ENCODE measurements at regions not wholly inside any gene's neighbourhood (a gene's known extent, or its start where the extent isn't known, plus 50 kb on each side); places are given as distances from the start of the nearest gene placed in this dataset.

DNA sequence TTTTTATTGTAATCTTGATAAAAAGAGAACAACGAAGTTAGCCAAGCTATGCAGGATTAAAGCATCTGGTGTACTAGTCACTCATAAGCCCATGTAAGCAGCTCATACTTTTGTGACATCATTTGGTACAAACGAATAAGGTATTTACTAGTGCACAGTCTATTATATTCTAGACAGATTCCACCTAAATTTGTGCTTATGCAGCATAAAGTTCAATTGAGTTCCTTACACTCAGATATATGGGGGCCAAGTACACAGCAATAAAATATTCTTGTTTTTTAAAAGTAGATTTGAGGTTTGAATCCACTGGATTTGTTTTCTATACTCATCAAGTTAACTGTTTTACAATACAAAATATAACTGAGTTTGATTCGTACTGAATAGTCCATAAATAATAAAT is 1621.2 kb downstream of the MAT2B start:
- in situ Hi-C loops (cut with MboI), result no loop called here
- FAIRE-seq, result no peak
- Histone ChIP-seq H3K9me3 (replicated peaks; ENCODE audit: control insufficient read depth, insufficient read depth, low read length) (no peaks in the 10 kb centered on the region), H3K4me1 (ENCODE audit: control insufficient read depth, insufficient read depth, low read length) (no peaks in the 10 kb centered on the region), H3K4me2 (ENCODE audit: control insufficient read depth, insufficient read depth) (no peak overlapping the region), H3K27me3 (replicated peaks in 1 of 2; ENCODE audit: control insufficient read depth in 2 of 2, insufficient read depth in 2 of 2, low read length in 1 of 2) (no peaks in the 10 kb centered on the region), H3K27ac (ENCODE audit: control insufficient read depth, insufficient read depth) (no peak overlapping the region), H4K20me1 (ENCODE audit: control insufficient read depth, insufficient read depth) (no peaks in the 10 kb centered on the region), H3K4me3 (no peak overlapping the region), H3K9ac (ENCODE audit: control insufficient read depth, insufficient read depth, low read length) (no peak overlapping the region), H3K36me3 (ENCODE audit: control insufficient read depth in 2 of 2, insufficient read depth in 2 of 2, low read length in 1 of 2) (no peaks in the 10 kb centered on the region), H2AFZ (ENCODE audit: control insufficient read depth, low read depth, low read length) (no peak overlapping the region), H3K79me2 (ENCODE audit: control insufficient read depth, insufficient read depth, low read length) (no peaks in the 10 kb centered on the region)
- ChIA-PET POLR2A (no interaction called here), RAD21 (ENCODE audit: unreplicated experiment) (interaction anchor here (1.3 to 2.5 kb wide), 3 partner anchors 13 to 23 kb away, joined by 3 to 9 read pairs (median 4); no protein-coding TSS in a partner anchor), SMC1A (ENCODE audit: uncharacterized antibody, unreplicated experiment) (interaction anchor here (1.0 to 4.8 kb wide), 4 partner anchors 13 to 168 kb away, joined by 3 to 40 read pairs (median 4); no protein-coding TSS in a partner anchor), CTCF (interaction anchor here (1.6 to 1.9 kb wide), 2 partner anchors 14 to 36 kb away, joined by 3 to 4 read pairs; no protein-coding TSS in a partner anchor)
- intact Hi-C loops (cut with micrococcal nuclease; ENCODE audit: unreplicated experiment), result no loop called here
- ATAC-seq, result no peak
- no peak for TF ChIP-seq EED (IDR thresholded peaks at IDR 0.05; ENCODE audit: low read depth)
- no peak for TF ChIP-seq HDAC2 (IDR thresholded peaks at IDR 0.05)
- TF ChIP-seq, protein P1, sequence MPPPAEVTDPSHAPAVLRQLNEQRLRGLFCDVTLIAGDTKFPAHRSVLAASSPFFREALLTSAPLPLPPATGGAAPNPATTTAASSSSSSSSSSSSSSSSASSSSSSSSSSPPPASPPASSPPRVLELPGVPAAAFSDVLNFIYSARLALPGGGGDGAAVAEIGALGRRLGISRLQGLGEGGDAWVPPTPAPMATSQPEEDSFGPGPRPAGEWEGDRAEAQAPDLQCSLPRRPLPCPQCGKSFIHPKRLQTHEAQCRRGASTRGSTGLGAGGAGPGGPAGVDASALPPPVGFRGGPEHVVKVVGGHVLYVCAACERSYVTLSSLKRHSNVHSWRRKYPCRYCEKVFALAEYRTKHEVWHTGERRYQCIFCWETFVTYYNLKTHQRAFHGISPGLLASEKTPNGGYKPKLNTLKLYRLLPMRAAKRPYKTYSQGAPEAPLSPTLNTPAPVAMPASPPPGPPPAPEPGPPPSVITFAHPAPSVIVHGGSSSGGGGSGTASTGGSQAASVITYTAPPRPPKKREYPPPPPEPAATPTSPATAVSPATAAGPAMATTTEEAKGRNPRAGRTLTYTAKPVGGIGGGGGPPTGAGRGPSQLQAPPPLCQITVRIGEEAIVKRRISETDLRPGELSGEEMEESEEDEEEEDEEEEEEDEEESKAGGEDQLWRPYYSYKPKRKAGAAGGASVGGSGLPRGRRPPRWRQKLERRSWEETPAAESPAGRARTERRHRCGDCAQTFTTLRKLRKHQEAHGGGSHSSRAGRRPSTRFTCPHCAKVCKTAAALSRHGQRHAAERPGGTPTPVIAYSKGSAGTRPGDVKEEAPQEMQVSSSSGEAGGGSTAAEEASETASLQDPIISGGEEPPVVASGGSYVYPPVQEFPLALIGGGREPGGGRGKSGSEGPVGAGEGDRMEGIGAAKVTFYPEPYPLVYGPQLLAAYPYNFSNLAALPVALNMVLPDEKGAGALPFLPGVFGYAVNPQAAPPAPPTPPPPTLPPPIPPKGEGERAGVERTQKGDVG (CRISPR knock-in tag; IDR thresholded peaks at IDR 0.05), result no peak
- TF ChIP-seq NR2C1 (IDR thresholded peaks at IDR 0.05), result no peak
- TF ChIP-seq, protein P2, sequence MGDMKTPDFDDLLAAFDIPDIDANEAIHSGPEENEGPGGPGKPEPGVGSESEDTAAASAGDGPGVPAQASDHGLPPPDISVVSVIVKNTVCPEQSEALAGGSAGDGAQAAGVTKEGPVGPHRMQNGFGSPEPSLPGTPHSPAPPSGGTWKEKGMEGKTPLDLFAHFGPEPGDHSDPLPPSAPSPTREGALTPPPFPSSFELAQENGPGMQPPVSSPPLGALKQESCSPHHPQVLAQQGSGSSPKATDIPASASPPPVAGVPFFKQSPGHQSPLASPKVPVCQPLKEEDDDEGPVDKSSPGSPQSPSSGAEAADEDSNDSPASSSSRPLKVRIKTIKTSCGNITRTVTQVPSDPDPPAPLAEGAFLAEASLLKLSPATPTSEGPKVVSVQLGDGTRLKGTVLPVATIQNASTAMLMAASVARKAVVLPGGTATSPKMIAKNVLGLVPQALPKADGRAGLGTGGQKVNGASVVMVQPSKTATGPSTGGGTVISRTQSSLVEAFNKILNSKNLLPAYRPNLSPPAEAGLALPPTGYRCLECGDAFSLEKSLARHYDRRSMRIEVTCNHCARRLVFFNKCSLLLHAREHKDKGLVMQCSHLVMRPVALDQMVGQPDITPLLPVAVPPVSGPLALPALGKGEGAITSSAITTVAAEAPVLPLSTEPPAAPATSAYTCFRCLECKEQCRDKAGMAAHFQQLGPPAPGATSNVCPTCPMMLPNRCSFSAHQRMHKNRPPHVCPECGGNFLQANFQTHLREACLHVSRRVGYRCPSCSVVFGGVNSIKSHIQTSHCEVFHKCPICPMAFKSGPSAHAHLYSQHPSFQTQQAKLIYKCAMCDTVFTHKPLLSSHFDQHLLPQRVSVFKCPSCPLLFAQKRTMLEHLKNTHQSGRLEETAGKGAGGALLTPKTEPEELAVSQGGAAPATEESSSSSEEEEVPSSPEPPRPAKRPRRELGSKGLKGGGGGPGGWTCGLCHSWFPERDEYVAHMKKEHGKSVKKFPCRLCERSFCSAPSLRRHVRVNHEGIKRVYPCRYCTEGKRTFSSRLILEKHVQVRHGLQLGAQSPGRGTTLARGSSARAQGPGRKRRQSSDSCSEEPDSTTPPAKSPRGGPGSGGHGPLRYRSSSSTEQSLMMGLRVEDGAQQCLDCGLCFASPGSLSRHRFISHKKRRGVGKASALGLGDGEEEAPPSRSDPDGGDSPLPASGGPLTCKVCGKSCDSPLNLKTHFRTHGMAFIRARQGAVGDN (IDR thresholded peaks at IDR 0.05), result no peak
- no peak for TF ChIP-seq WRNIP1 (IDR thresholded peaks at IDR 0.05; ENCODE audit: borderline replicate concordance, low read depth, low read length)
- no TSS peak for BruUV-seq (replicated peaks)
- DNase-seq (ENCODE audit: low read depth, low spot score), result no peak
- 0% methylated on average over 3 of the region's 3 CpGs for WGBS (ENCODE audit: insufficient coverage, insufficient replicate concordance, low lambda C conversion rate, missing lambda C conversion rate)

Data from GM12878 (cell line).